Fibroblast of mammary gland (primary cell): ENCODE measurements at regions not wholly inside any gene's neighbourhood (a gene's known extent, or its start where the extent isn't known, plus 50 kb on each side); places are given as distances from the start of the nearest gene placed in this dataset.
"Not testable (repeated sequence)": the region's sequence is repeated elsewhere in the genome, so short reads cannot be mapped to it uniquely, and the experiment has no call there.

Experiments used
- DNase-seq: peaks from one replicate; pipeline ENCODE4 v3.0.0-alpha.2; 2010; ENCODE audit warnings: low read depth
- H3K4me3 ChIP-seq: 2 replicates; pipeline ENCODE4 v1.5.1; 2011; ENCODE audit warnings: low read depth, mild to moderate bottlenecking, low read length, moderate library complexity; ENCODE audit not compliant: control insufficient read depth
- TF ChIP-seq, protein P1 (sequence below): conservative IDR thresholded peaks from 2 replicates; pipeline ENCODE4 v1.5.1; 2011; ENCODE audit warnings: low read depth, low read length, inconsistent platforms; ENCODE audit not compliant: control insufficient read depth, insufficient read depth

DNA sequence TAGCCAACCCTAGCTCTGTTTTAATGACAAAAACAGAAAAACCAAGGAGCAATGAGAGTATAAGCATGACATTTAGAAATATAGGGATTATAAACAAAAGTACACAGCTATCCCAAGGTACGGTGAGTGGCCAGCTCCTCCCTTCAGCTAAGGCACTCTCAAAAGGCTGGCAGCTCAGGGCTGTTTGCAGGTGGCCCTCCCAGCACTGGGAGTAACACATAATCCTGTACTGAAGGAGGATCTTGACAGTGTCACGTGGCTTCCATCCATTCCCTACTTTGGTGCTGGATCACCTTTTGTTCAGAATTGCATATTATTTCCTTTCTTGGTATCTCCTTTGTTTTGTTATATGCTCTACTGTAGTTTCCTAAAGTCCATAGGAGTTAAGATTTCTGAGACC, 500.8 kb downstream of the KCNJ18 start:
- no peak overlapping the region for H3K4me3 ChIP-seq
- no peak for DNase-seq
- TF ChIP-seq, protein P1, sequence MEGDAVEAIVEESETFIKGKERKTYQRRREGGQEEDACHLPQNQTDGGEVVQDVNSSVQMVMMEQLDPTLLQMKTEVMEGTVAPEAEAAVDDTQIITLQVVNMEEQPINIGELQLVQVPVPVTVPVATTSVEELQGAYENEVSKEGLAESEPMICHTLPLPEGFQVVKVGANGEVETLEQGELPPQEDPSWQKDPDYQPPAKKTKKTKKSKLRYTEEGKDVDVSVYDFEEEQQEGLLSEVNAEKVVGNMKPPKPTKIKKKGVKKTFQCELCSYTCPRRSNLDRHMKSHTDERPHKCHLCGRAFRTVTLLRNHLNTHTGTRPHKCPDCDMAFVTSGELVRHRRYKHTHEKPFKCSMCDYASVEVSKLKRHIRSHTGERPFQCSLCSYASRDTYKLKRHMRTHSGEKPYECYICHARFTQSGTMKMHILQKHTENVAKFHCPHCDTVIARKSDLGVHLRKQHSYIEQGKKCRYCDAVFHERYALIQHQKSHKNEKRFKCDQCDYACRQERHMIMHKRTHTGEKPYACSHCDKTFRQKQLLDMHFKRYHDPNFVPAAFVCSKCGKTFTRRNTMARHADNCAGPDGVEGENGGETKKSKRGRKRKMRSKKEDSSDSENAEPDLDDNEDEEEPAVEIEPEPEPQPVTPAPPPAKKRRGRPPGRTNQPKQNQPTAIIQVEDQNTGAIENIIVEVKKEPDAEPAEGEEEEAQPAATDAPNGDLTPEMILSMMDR: no peak

DNA sequence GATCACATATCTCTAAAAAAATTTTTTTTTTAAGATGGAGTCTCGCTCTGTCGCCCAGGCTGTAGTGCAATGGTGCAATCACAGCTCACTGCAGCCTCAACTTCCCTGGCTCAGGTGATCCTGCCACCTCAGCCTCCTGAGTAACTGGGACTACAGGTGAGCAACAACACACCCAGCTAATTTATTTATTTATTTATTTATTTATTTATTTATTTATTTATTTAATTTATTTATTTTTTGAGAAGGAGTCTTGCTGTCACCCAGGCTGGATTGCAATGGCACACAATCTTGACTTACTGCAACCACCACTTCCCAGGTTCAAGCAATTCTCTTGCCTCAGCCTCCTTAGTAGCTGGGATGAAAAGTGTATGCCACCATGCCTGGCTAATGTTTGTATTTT, 507.9 kb downstream of the KCNJ18 start:
- not testable (repeated sequence) for DNase-seq, H3K4me3 ChIP-seq

DNA sequence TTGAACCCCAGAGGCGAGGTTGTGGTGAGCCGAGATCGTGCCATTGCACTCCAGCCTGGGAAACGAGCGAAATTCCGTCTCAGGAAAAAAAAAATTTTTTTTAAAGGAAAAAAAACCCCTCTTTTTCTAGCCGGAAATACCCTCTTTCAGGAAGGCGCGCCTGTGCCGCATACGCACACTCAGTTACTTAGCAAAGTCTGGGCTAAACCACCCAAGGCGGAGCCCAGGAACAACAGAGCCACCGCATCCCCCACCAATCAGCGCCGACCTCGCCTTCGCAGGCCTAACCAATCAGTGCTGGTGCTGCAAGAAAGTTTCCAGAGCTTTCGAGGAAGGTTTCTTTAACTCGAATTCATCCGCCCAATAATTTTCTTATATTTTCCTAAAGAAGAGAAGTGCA, 510.4 kb downstream of the KCNJ18 start:
- H3K4me3 ChIP-seq: no peak overlapping the region
- TF ChIP-seq, protein P1: no peak
- no peak for DNase-seq

DNA sequence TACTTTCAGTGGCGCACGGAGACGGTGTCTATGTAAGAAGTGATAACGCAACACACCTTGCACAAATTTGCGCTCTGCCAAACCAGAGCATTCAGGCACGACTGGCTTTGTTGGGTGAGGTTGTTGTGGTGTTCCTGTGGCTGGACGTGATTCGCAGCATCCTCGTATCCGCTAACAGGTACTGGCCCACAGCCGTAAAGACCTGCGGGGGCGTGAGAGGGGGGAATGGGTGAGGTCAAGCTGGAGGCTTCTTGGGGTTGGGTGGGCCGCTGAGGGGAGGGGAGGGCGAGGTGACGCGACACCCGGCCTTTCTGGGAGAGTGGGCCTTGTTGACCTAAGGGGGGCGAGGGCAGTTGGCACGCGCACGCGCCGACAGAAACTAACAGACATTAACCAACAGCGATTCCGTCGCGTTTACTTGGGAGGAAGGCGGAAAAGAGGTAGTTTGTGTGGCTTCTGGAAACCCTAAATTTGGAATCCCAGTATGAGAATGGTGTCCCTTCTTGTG, 510.9 kb downstream of the KCNJ18 start:
- TF ChIP-seq, protein P1: no peak
- no peak overlapping the region for H3K4me3 ChIP-seq
- no peak for DNase-seq

DNA sequence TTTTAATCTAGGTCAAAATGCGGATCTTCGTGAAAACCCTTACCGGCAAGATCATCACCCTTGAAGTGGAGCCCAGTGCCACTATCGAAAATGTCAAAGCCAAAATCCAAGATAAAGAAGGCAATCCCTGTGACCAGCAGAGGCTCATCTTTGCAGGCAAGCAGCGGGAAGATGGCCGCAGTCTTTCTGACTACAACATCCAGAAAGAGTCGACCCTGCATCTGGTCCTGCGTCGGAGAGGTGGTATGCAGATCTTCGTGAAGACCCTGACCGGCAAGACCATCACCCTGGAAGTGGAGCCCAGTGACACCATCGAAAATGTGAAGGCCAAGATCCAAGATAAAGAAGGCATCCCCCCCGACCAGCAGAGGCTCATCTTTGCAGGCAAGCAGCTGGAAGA, 511.8 kb downstream of the KCNJ18 start:
- not testable (repeated sequence) for DNase-seq, H3K4me3 ChIP-seq

DNA sequence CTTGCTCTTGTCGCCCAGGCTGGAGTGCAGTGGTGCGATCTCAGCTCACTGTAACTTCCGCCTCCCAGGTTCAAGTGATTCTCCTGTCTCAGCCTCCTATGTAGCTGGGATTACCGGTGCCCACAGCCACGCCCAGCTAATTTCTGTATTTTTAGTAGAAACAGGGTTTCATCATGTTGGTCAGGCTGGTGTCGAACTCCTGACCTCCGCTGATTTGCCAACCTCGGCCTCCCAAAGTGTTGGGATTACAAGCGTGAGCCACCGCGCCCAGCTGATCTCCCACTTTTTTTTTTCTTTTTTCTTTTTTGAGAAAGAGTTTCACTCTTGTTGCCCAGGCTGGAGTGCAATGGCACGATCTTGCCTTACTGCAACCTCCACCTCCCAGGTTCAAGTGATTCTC, 517.9 kb downstream of the KCNJ18 start:
- not testable (repeated sequence) for DNase-seq, H3K4me3 ChIP-seq

DNA sequence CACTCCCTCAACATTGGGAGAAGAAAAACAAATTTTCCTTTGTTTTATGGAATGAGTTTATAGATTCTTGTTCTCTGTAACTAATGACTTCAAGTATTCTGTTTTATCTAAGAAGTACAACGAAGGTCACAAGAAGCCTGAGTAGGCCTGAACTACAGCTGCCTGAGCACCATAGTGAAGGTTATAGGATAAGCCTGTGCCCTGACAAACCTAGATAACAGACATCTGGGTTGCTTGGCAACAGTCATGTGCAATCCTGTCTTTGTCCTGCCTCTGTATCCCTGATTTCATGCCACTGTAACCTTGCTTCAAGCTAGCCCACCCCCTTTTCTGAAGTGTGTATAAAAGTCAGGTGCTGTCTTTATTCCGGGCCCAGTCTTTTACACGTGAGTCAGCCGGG, 520.8 kb downstream of the KCNJ18 start:
- not testable (repeated sequence) for DNase-seq, H3K4me3 ChIP-seq

DNA sequence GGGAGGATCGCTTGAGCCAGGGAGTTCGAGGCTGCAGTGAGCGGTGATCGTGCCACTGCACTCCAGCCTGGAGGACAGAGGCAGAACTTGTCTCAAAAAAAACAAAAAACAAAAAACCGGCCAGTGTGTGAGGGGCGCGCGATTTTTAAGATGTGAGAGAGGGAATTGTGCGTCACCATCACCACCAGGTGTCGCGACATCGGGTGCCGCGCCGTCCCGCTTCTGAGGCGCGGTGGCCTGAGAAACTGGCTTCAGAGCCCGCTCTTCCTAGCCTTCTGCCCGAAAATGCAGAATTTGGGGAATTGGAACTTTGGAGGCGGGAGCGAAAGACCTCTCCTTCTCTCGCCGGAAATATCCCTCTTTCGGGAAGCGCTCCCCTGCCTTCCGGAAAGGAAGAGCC, 524.8 kb downstream of the KCNJ18 start:
- TF ChIP-seq, protein P1: no peak
- no peak for DNase-seq
- no peak overlapping the region for H3K4me3 ChIP-seq

DNA sequence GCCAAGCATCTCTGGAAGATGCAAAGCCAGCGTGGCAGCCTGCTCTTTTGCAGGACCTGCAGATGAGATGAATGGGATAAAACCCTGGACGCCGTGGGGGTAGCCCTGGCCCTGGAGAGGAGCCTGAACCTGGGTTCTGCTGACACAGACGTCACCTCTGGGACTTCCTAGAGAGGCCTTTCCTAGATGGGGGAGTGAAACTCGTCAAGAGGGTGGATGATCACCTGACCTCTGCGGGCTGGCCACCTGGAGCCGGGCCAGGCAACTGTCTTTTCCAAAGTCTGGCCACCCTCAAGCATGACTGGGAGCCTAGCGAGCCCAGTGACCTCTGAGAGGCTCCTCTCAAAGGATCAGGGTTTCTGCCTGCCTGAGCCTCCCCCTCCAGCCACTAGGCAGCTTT, 529.0 kb downstream of the KCNJ18 start:
- H3K4me3 ChIP-seq: no peak overlapping the region
- no peak for DNase-seq
- TF ChIP-seq, protein P1: no peak

DNA sequence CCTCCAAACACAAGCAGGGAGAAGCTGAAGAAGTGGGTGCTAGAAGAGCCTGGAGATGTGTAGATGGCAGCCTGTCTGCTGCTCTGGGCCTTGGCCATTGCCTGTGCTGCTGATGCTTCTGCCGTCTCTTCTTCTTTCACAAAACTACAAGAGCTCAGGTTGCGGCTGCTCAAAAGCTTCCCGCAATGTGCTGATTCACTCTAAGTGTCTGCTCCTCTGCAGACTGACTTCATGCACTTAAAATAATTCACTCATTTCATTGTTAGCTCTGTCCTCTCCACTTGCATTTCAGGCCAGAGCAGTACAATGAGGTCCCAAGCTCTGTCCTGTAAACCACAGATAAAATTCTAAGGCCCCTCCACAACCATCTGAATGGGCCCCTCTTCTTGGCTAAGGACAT, 534.2 kb downstream of the KCNJ18 start:
- H3K4me3 ChIP-seq, DNase-seq: not testable (repeated sequence)

DNA sequence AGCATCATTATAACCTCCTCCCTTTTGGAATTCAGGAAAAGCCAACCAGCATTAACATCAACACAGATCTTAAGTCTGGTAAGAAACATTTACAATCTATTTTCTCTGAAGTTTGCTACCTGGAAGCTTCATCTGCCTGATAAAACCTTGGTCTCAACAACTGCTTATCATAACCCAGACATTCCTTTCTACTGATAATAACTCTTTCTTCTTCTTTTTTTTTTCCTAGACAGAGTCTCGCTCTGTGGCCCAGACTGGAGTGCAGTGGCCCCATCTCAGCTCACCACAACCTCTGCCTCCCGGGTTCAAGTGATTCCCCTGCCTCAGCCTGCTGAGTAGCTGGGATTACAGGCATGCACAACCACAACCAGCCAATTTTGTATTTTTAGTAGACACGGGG, 534.6 kb downstream of the KCNJ18 start:
- DNase-seq, H3K4me3 ChIP-seq: not testable (repeated sequence)

DNA sequence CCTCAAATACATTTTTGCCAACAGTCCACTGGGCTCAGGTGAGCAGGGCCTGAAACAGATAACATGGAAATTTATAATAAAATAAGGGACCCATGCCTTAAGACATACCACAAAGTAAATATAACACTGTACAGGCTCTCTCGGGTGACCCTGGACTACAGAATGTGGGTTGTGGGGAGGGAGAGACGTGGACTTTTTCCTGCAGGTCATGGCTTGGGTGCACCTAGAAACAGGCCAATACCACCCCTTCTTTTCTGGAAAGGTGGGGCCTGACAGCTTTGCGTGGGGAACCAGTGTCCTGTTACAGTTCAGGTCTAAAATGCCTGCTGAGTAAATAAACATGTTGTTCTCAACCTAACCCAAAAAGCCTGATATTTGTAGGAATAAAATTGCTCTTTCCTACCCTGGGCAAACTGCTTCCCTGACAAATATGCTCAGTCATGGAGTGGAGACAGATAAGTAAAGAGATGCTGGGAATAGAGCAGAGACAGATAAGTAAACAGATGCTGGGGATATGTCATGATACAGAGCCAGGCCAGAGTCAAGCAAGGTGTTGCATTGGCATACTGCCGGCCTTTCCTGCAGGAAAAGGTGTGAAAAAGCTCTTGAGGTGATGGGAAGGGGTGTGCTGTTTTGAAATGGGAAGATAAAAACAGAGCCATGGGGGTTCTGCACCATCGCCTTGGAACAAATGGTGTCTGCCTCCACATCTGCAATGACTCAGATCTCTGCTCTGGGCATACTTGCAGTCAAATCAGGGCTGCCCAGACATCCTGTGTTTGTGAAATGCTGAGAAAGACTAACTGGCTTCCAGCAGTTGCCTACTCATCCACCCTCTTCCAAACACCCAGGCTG, 535.6 kb downstream of the KCNJ18 start:
- H3K4me3 ChIP-seq, DNase-seq: not testable (repeated sequence)
